Upper lobe of left lung (tissue), 4 donors: ENCODE measurements at regions not wholly inside any gene's neighbourhood (a gene's known extent, or its start where the extent isn't known, plus 50 kb on each side); places are given as distances from the start of the nearest gene placed in this dataset.

ENCODE experiments used
- CTCF ChIP-seq, 6 experiments: fragments of 450-650 bp in 4 of 6; fragments of 200-600 bp in 2 of 6; sonication (generic) in 2 of 6; IDR thresholded peaks; one replicate each; pipeline ENCODE4 v1.5.1; 2016 to 2019; ENCODE audit warnings: antibody characterized with exemption in 6 of 6
- POLR2A ChIP-seq, 4 donors: fragments of 450-650 bp; IDR thresholded peaks; one replicate each; pipeline ENCODE4 v1.5.1; 2016 to 2017; ENCODE audit warnings: antibody characterized with exemption in 4 of 4, mild to moderate bottlenecking in 2 of 4

DNA sequence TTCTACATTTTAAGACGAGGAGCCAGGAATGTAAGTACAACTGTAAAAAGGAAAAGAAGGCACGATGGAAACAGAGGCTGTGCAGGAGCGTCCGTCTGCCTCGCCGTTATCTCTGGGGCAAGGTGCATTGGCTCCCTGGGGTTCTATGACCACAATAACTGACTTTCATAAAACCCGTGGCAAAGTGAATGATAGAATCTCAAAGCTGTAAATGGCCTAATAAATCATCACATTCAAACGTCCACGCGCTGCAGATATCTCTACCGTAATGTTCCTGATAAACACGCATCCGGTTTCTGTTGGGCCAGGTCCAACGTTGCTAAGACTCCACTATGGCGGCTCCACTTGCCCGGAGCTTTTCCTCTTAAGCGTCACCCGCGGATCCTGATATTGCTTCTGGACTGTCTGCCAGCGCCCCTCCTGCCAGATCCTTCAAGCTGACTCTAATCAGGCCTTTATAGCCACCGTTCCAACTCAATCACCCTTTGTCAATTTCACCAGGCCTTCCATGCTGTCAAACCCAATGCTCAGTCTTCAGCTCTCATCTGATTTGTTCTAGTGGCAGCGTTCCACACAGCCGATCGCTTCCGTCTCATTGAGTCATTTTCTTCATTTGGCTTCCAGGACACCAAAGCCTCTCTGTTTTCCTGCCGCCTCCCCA lies 265.6 kb upstream of the FOXK1 start:
- TF ChIP-seq CTCF (IDR thresholded peaks at IDR 0.05) (no peak), POLR2A (IDR thresholded peaks at IDR 0.05) (no peak)
